WERI-Rb-1 (cell line): ENCODE measurements at regions not wholly inside any gene's neighbourhood (a gene's known extent, or its start where the extent isn't known, plus 50 kb on each side); places are given as distances from the start of the nearest gene placed in this dataset.

Experiments
- DNase-seq: peaks from one replicate; pipeline ENCODE4 v3.0.0-alpha.2; 2020
- H3K27ac ChIP-seq: fragments of 250-450 bp; sonication (Bioruptor Pico); 2 replicates; pipeline ENCODE4 v1.5.1; 2020; ENCODE audit warnings: mild to moderate bottlenecking, moderate library complexity
- H3K27me3 ChIP-seq: fragments of 250-450 bp; sonication (Bioruptor Pico); 2 replicates; pipeline ENCODE4 v1.5.1; 2021; ENCODE audit warnings: mild to moderate bottlenecking, low read depth, moderate library complexity; ENCODE audit not compliant: insufficient read depth, severe bottlenecking
- H3K36me3 ChIP-seq: fragments of 250-450 bp; sonication (Bioruptor Pico); 2 replicates; pipeline ENCODE4 v1.5.1; 2020; ENCODE audit warnings: mild to moderate bottlenecking, moderate library complexity
- H3K4me3 ChIP-seq: 2 replicates; pipeline ENCODE4 v1.5.1; 2011; ENCODE audit warnings: low read depth, mild to moderate bottlenecking, control low read depth, low read length
- H3K9me3 ChIP-seq: fragments of 250-450 bp; sonication (Bioruptor Pico); 2 replicates; pipeline ENCODE4 v1.5.1; 2021; ENCODE audit warnings: mild to moderate bottlenecking, moderate library complexity; ENCODE audit not compliant: severe bottlenecking
- CTCF ChIP-seq: IDR thresholded peaks from 2 replicates; pipeline ENCODE4 v1.5.1; 2011; ENCODE audit warnings: low read depth, mild to moderate bottlenecking, control low read depth, inconsistent platforms, low read length

GRCh38 chr1:163737261-163737660, 415.5 kb downstream of the NUF2 start:
- H3K27ac ChIP-seq = no peak overlapping the region
- H3K9me3 ChIP-seq = no peaks in the 10 kb centered on the region
- H3K36me3 ChIP-seq = no peaks in the 10 kb centered on the region
- no peak for TF ChIP-seq CTCF
- H3K27me3 ChIP-seq = no peaks in the 10 kb centered on the region
- DNase-seq = no peak
- no peak overlapping the region for H3K4me3 ChIP-seq

GRCh38 chr1:163744301-163744887, 422.6 kb downstream of the NUF2 start:
- H3K27ac ChIP-seq = no peak overlapping the region
- H3K4me3 ChIP-seq = no peak overlapping the region
- no peaks in the 10 kb centered on the region for H3K36me3 ChIP-seq
- no peak for TF ChIP-seq CTCF
- H3K27me3 ChIP-seq = no peaks in the 10 kb centered on the region
- peaks cover 11% of the 10 kb centered on the region for H3K9me3 ChIP-seq
- DNase-seq = no peak

GRCh38 chr1:163745204-163745603, 423.4 kb downstream of the NUF2 start:
- no peaks in the 10 kb centered on the region for H3K27me3 ChIP-seq
- H3K27ac ChIP-seq = no peak overlapping the region
- H3K36me3 ChIP-seq = no peaks in the 10 kb centered on the region
- DNase-seq = no peak
- TF ChIP-seq CTCF = no peak
- peaks cover 11% of the 10 kb centered on the region for H3K9me3 ChIP-seq
- no peak overlapping the region for H3K4me3 ChIP-seq

- no peak for DNase-seq
- TF ChIP-seq CTCF = no peak
- Histone ChIP-seq H3K27me3 (no peaks in the 10 kb centered on the region), H3K36me3 (no peaks in the 10 kb centered on the region), H3K9me3 (peaks cover 11% of the 10 kb centered on the region), H3K27ac (peak overlapping the region; percentile 2), H3K4me3 (no peak overlapping the region)
These were observed 425.5 kb downstream of the NUF2 start for GRCh38 chr1:163747261-163747660.

- Histone ChIP-seq H3K27me3 (no peaks in the 10 kb centered on the region), H3K36me3 (no peaks in the 10 kb centered on the region), H3K4me3 (no peak overlapping the region), H3K27ac (peak overlapping the region; percentile 2), H3K9me3 (peaks cover 11% of the 10 kb centered on the region)
- DNase-seq = no peak
- TF ChIP-seq CTCF = no peak
These were observed 426.1 kb downstream of the NUF2 start for GRCh38 chr1:163747855-163748254.
